Activated gamma-delta T cell treated with Interleukin-2 at 50 U/mL for 16 hours (primary cell): ENCODE measurements at regions not wholly inside any gene's neighbourhood (a gene's known extent, or its start where the extent isn't known, plus 50 kb on each side); places are given as distances from the start of the nearest gene placed in this dataset.

Experiments
- DNase-seq: peaks from one replicate; pipeline ENCODE4 v3.0.0-alpha.2; 2020

GRCh38 chr2:18171191-18172139, 293.0 kb downstream of the KCNS3 start:
- DNase-seq = no peak

- no peak for DNase-seq
Observed at GRCh38 chr2:18170642-18171041, 292.2 kb downstream of the KCNS3 start.

DNA sequence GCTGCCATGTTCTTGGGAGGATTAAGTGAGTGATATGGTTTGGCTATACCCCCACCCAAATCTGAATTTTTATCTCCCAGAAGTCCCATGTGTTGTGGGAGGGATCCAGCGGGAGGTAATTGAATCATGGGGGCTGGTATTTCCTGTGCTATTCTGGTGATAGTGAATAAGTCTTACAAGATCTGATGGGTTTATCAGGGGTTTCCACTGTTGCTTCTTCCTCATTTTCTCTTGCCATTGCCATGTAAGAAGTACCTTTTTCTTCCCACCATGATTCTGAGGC, 291.4 kb downstream of the KCNS3 start:
- no peak for DNase-seq

- no peak for DNase-seq
Observed at GRCh38 chr2:18169121-18169892, 290.8 kb downstream of the KCNS3 start.

GRCh38 chr2:18167871-18168270, 289.4 kb downstream of the KCNS3 start:
- DNase-seq = no peak

- DNase-seq = no peak
Observed at GRCh38 chr2:18161681-18162080, 283.2 kb downstream of the KCNS3 start.

DNA sequence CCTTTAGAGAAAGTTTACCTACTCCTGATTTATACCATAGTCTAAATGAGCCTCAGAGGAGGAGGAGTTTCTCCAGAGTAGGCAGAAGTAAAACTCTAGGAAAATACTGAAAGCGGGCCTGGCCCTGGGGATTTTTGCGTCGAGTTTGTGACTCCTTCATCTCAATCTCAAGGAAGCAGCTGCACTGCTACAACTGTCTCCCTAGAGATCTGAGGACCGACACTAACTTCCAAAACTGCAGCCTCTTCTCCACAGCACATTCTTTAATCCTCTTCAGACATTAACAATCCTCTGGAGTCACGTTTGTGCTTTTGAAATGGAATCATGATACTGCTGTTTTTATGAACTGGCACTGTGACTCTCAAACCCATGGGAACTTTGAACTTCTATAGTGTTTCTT, 281.4 kb downstream of the KCNS3 start:
- no peak for DNase-seq

GRCh38 chr2:18156421-18156820, 278.0 kb downstream of the KCNS3 start:
- DNase-seq = no peak

- no peak for DNase-seq
Observed at GRCh38 chr2:18156002-18156401, 277.5 kb downstream of the KCNS3 start.

GRCh38 chr2:18154812-18155211, 276.3 kb downstream of the KCNS3 start:
- DNase-seq = no peak

GRCh38 chr2:18154259-18154658, 275.8 kb downstream of the KCNS3 start:
- DNase-seq = no peak

DNA sequence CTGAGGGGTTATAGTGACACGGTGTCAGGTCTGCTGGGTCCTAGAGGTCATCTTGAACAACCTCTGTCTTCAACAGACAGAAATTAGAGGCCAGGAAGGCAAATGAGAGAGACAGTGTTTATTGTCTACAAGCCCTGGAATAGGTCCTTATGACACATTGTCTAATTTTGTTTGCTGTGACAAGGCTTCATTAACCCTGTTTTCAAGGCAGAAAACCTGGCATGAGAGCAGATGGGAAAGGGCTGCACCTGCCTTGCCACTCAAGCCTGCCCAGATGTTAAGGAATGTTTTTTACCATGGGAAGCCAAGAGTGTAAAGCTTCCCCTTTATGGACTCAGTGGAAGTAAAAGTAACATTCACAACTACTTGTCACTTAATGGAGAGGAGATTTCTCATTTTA, 275.3 kb downstream of the KCNS3 start:
- no peak for DNase-seq

GRCh38 chr2:18151237-18151636, 272.8 kb downstream of the KCNS3 start:
- no peak for DNase-seq

GRCh38 chr2:18149660-18150246, 271.3 kb downstream of the KCNS3 start:
- DNase-seq = no peak

DNA sequence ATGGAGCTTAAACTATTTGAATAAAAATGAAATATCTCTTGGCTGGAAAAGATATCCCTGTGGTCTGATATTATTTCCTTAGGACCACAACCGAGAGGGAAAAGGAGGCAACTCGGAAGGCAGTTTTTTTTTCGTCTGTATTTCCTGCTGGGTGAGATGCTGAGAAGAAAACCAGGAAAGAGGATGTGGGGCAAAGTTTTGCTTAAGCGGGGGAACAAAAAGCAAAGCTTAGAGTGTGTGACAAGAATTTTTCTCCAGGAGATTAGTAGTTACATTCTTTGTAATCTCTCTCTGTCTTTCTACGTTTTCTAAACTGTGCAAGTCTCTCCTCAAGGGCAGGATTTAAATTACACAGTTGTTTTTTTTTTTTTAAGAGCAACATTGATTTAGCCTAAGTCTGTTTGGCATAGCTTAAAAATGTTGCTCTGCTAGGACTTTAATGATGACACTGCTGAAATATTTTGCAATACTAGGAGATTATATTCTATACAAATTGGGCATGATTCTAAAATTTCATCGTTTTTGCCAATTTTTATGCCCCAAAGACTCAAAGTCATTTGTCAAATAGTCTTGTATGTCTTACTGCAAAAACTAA, 258.5 kb downstream of the KCNS3 start:
- DNase-seq = no peak

DNA sequence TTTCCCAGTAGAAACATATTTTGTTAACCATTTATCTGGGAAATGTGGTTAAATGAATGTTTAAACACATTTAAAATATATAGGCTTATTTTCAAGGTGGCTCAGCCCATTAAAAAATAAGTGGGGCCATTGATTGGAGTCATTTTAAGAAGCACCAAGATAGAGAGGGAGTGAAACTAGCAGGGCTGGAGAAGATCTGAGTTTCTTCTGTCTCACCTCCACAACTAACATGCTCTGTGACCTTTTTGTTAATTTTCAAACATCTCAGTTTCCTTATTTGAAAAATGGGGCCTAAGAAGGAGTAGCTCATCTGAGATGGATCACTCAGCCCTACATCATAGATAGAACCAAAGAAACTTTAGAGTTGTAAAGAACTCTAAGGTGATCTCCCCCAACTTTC, 254.8 kb downstream of the KCNS3 start:
- DNase-seq = no peak

- no peak for DNase-seq
Observed at GRCh38 chr2:18132697-18133096, 254.2 kb downstream of the KCNS3 start.

DNA sequence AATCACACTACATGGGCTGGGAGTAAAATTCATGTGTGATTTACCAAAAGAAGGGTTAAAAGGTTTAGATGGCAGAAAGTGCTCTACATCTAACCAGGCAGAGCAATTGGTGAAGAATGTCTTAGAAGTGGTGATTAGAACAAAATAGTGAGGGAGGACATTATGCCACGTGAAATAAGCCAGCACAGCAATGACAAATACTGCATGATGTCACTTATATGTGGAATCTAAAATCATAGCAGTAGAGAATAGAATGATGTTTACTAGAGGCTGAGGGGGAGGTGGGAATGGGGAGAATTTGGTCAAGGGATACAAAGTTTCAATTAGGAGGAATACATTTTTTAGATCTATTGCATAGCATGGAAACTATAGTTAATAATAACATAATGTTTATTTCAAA, 253.3 kb downstream of the KCNS3 start:
- DNase-seq = no peak

DNA sequence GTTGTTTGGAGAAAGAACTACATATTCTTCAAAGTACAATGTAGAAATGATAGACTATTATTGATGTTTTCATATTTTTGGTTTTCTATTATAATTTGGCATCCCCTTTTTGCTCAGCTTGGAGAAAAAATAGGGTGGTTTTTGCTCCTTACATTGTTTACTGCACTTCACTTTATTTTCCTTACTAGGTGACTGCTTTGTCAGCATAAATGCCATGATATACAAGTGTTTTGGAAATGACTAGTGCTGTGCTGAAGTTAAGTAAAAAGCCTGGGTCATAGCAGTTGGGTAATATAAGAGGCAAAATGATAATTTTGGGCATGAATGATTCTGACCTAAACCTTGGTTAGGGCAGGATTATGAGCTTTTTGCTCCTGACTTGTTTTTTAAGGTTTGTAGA, 250.9 kb downstream of the KCNS3 start:
- DNase-seq = no peak

DNA sequence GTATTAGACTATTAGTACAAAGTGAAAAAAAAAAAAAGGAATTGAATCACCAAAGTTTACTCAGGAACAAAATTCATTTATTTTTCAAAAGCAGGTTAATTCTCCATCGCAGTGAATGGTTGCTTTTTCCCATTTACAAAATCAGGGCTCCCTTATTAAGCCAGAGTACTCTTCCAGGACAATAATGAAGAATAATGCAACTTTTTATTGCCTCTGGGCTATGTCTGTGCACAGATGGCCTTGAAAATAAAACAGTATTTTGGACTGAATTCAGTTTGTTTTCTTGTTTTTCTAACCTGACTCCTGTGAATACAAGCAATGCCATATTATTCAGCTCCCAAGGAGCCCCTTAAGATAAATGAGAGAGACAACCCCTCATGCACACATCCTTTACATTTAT, 246.8 kb downstream of the KCNS3 start:
- DNase-seq = no peak

DNA sequence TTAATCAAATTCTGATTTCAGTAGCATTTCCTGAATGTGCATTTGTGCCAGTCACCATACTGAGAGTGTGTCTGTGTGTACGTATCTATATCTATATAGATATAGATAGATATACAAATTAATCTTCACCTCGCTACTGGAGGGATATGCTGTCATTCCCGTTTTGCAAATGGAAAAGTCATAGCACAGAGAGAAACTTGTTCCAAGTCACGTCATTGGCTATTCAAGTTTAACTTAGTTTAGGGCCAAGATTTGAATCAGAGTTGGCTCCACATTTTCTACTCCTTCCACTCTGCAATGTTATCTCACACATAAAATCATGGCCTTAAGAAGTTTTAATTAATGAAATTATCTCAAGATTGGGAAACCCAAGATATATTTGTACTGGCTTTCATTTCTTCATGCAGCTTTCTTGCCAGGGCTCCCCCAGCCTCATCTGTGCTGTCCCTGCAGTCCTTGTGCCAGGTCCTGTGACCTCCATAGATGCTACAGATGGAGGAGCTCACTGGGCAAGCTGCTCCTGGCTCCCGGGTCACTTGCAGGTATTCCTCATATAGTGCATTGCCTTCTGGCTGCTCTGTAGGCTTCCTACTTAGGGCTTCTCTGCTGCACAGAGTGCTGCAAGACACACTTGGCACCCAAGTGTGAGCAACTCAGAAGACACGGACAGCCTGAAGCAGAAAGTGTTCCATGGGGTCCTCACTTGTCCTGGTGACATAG, 245.8 kb downstream of the KCNS3 start:
- no peak for DNase-seq

GRCh38 chr2:18123577-18123976, 245.1 kb downstream of the KCNS3 start:
- DNase-seq = no peak

- no peak for DNase-seq
Observed at GRCh38 chr2:18123211-18123570, 244.7 kb downstream of the KCNS3 start.
